Endothelial cell of umbilical vein (primary cell): ENCODE measurements at regions not wholly inside any gene's neighbourhood (a gene's known extent, or its start where the extent isn't known, plus 50 kb on each side); places are given as distances from the start of the nearest gene placed in this dataset.

Experiments used
- BruUV-seq: library from RNA; stranded (reverse); fragments of 400-500 nt; replicated peaks from 2 replicates; lab custom pipeline; 2021; lab: Mats Ljungman, UMichigan
- CTCF ChIA-PET: fragments of 300-600, 350-600 bp; sonication (Branson Sonifier 250); formaldehyde crosslinking; loops from one replicate; lab custom pipeline; 2021; ENCODE audit warnings: antibody characterized with exemption, inconsistent platforms; lab: Charles Lee
- POLR2A ChIA-PET: fragments of 300-600, 350-600 bp; sonication (Branson Sonifier 250); formaldehyde crosslinking; loops from one replicate; lab custom pipeline; 2021; ENCODE audit warnings: antibody characterized with exemption, inconsistent platforms; lab: Charles Lee
- DNase-seq: peaks from one replicate; pipeline ENCODE4 v3.0.0-alpha.2; 2011; ENCODE audit warnings: low read depth, low spot score
- FAIRE-seq: peaks from 2 replicates; lab custom pipeline; 2011; peaks lifted over from hg19 to GRCh38; lab: Jason Lieb, UNC
- H2AFZ ChIP-seq: 2 replicates; pipeline ENCODE4 v1.6.0; 2012; ENCODE audit warnings: low read depth, low read length, control low read depth, inconsistent platforms
- H3K27ac ChIP-seq: 2 replicates; pipeline ENCODE4 v1.5.1; 2011; ENCODE audit warnings: low read depth, mild to moderate bottlenecking, control low read depth, low read length, moderate library complexity; ENCODE audit not compliant: insufficient read depth
- H3K27me3 ChIP-seq, 2 experiments: 2 replicates each; pipeline versions ENCODE4 v1.6.0 to v1.6.1; 2011; ENCODE audit warnings: low read length in 2 of 2, mixed read lengths in 1 of 2; ENCODE audit not compliant: control insufficient read depth in 2 of 2, insufficient read depth in 2 of 2
- H3K36me3 ChIP-seq, 2 experiments: 2 replicates in 1 of 2; 3 replicates in 1 of 2; pipeline ENCODE4 v1.5.1; 2011; ENCODE audit warnings: low read length in 2 of 2, mild to moderate bottlenecking in 1 of 2, moderate library complexity in 1 of 2; ENCODE audit not compliant: control insufficient read depth in 2 of 2, insufficient read depth in 2 of 2; ENCODE audit errors: extremely low read depth in 1 of 2
- H3K4me1 ChIP-seq: 3 replicates; pipeline ENCODE4 v1.5.1; 2011; ENCODE audit warnings: mild to moderate bottlenecking, low read length; ENCODE audit not compliant: control insufficient read depth, insufficient read depth; ENCODE audit errors: extremely low read depth
- H3K4me2 ChIP-seq: 2 replicates; pipeline ENCODE4 v1.6.1; 2011; ENCODE audit warnings: low read length, control low read depth, mixed read lengths; ENCODE audit not compliant: insufficient read depth
- H3K4me3 ChIP-seq, 3 experiments: fragments of 200-600 bp in 1 of 3; sonication (generic), shearing (Covaris generic) in 1 of 3; replicated peaks in 1 of 3; 2 replicates each; pipeline ENCODE4 v1.5.1; 2011 to 2016; ENCODE audit warnings: control low read depth in 3 of 3, low read length in 3 of 3, mild to moderate bottlenecking in 2 of 3, inconsistent platforms in 1 of 3, low read depth in 1 of 3, moderate library complexity in 1 of 3; ENCODE audit not compliant: insufficient read depth in 1 of 3
- H3K79me2 ChIP-seq: 2 replicates; pipeline ENCODE4 v1.6.0; 2012; ENCODE audit warnings: low read length, inconsistent platforms; ENCODE audit not compliant: control insufficient read depth, insufficient read depth
- H3K9ac ChIP-seq: replicated peaks from 2 replicates; pipeline ENCODE3; 2011; ENCODE audit warnings: low read length, control low read depth; ENCODE audit not compliant: insufficient read depth; ENCODE audit errors: extremely low read depth
- H3K9me1 ChIP-seq: replicated peaks from 3 replicates; pipeline ENCODE4 v1.6.0; 2011; ENCODE audit warnings: mild to moderate bottlenecking, low read length; ENCODE audit not compliant: control insufficient read depth, insufficient read depth; ENCODE audit errors: extremely low read depth
- H3K9me3 ChIP-seq: replicated peaks from 2 replicates; pipeline ENCODE4 v1.5.1; 2012; ENCODE audit warnings: low read length, inconsistent platforms; ENCODE audit not compliant: control insufficient read depth, insufficient read depth
- H4K20me1 ChIP-seq: replicated peaks from 2 replicates; pipeline ENCODE3; 2011; ENCODE audit warnings: mild to moderate bottlenecking, low read length; ENCODE audit not compliant: control insufficient read depth, insufficient read depth; ENCODE audit errors: extremely low read depth
- CTCF ChIP-seq, 2 donors: IDR thresholded peaks; 1 replicate in 1 of 2; 2 replicates in 1 of 2; pipeline ENCODE4 v1.5.1; 2011; ENCODE audit warnings: low read length in 2 of 2, mild to moderate bottlenecking in 2 of 2, moderate library complexity in 2 of 2, control low read depth in 1 of 2, inconsistent platforms in 1 of 2, low read depth in 1 of 2; ENCODE audit not compliant: insufficient read depth in 1 of 2; ENCODE audit errors: extremely low read depth in 1 of 2
- EZH2 ChIP-seq: IDR thresholded peaks from 2 replicates; pipeline ENCODE4 v1.6.1; 2012; ENCODE audit warnings: borderline replicate concordance, low read depth, mild to moderate bottlenecking, moderate library complexity, low read length, inconsistent platforms; ENCODE audit not compliant: severe bottlenecking
- FOS ChIP-seq: IDR thresholded peaks from 2 replicates; pipeline ENCODE4 v1.6.1; 2011; ENCODE audit warnings: mild to moderate bottlenecking, low read length, moderate library complexity, borderline replicate concordance; ENCODE audit not compliant: insufficient read depth
- GATA2 ChIP-seq: IDR thresholded peaks from 2 replicates; pipeline ENCODE4 v1.7.0; 2011; ENCODE audit warnings: low read depth, mild to moderate bottlenecking, moderate library complexity, mixed read lengths, low read length; ENCODE audit not compliant: insufficient read length, insufficient read depth
- JUN ChIP-seq: IDR thresholded peaks from 2 replicates; pipeline ENCODE4 v1.6.1; 2011; ENCODE audit warnings: borderline replicate concordance, low read depth; ENCODE audit not compliant: insufficient read length, insufficient read depth
- MAX ChIP-seq: IDR thresholded peaks from 2 replicates; pipeline ENCODE4 v1.6.1; 2011; ENCODE audit not compliant: insufficient read depth, insufficient read length
- MYC ChIP-seq: IDR thresholded peaks from one replicate; pipeline ENCODE4 v1.6.1; 2011; ENCODE audit warnings: mild to moderate bottlenecking, low read depth, low read length
- POLR2A ChIP-seq: IDR thresholded peaks from 2 replicates; pipeline ENCODE4 v1.6.1; 2012; ENCODE audit warnings: low read depth, mild to moderate bottlenecking, control low read depth, low read length
- POLR2AphosphoS5 ChIP-seq: IDR thresholded peaks from 2 replicates; pipeline ENCODE4 v1.6.1; 2012; ENCODE audit warnings: low read depth, mild to moderate bottlenecking, control low read depth, low read length, moderate library complexity; ENCODE audit not compliant: insufficient read depth
- dilution Hi-C: fragments of 300-500 bp; cut with MboI; formaldehyde crosslinking; loops from one replicate; pipeline ENCODE4 v1.15.0; 2019; ENCODE audit warnings: low sequenced_read_pairs; ENCODE audit not compliant: extremely low pct_ligation_motif_present
- intact Hi-C: fragments of 100-400 bp; cut with micrococcal nuclease; formaldehyde crosslinking; loops from one replicate; pipeline ENCODE4 v1.10.0; 2022

GRCh38 chr2:126413079-126413478, 242.9 kb upstream of the GYPC start:
- no peaks in the 10 kb centered on the region for H3K79me2 ChIP-seq
- H3K27me3 ChIP-seq = no peaks in the 10 kb centered on the region
- no peaks in the 10 kb centered on the region for H3K4me1 ChIP-seq
- H2AFZ ChIP-seq = no peak overlapping the region
- no TSS peak for BruUV-seq
- no peaks in the 10 kb centered on the region for H3K36me3 ChIP-seq
- H3K4me2 ChIP-seq = no peak overlapping the region
- intact Hi-C loops (no loop called here), dilution Hi-C loops (no loop called here)
- H4K20me1 ChIP-seq = no peaks in the 10 kb centered on the region
- no peak for DNase-seq
- H3K9me1 ChIP-seq = no peaks in the 10 kb centered on the region
- H3K9me3 ChIP-seq = no peaks in the 10 kb centered on the region
- ChIA-PET CTCF (no interaction called here), POLR2A (no interaction called here)
- H3K27ac ChIP-seq = no peak overlapping the region
- no peak overlapping the region for H3K4me3 ChIP-seq
- H3K9ac ChIP-seq = no peak overlapping the region
- TF ChIP-seq CTCF (IDR thresholded peaks at IDR 0.05; ENCODE audit: extremely low read depth in 1 of 2, insufficient read depth in 1 of 2, low read depth in 1 of 2, low read length in 2 of 2) = no peak
- no peak for TF ChIP-seq GATA2
- no peak for TF ChIP-seq MAX
- no peak for TF ChIP-seq POLR2A
- FAIRE-seq = no peak

- Histone ChIP-seq H4K20me1 (no peaks in the 10 kb centered on the region), H3K36me3 (no peaks in the 10 kb centered on the region), H3K27me3 (no peaks in the 10 kb centered on the region), H3K9ac (no peak overlapping the region), H3K4me1 (no peaks in the 10 kb centered on the region), H2AFZ (no peak overlapping the region), H3K9me1 (no peaks in the 10 kb centered on the region), H3K9me3 (peaks cover 2% of the 10 kb centered on the region), H3K27ac (no peak overlapping the region), H3K79me2 (no peaks in the 10 kb centered on the region), H3K4me2 (no peak overlapping the region), H3K4me3 (no peak overlapping the region)
- POLR2A ChIA-PET = no interaction called here
- FAIRE-seq (no peak), DNase-seq (no peak)
- intact Hi-C loops = no loop called here
- CTCF ChIA-PET = no interaction called here
- BruUV-seq = no TSS peak
- no peak for TF ChIP-seq FOS
- no peak for TF ChIP-seq EZH2
- TF ChIP-seq MYC = no peak
- TF ChIP-seq CTCF (IDR thresholded peaks at IDR 0.05; ENCODE audit: extremely low read depth in 1 of 2, insufficient read depth in 1 of 2, low read depth in 1 of 2, low read length in 2 of 2) = no peak
- no peak for TF ChIP-seq GATA2
- no peak for TF ChIP-seq POLR2A
- no peak for TF ChIP-seq POLR2AphosphoS5
- no peak for TF ChIP-seq MAX
- TF ChIP-seq JUN = no peak
- dilution Hi-C loops = no loop called here
These were observed 236.6 kb upstream of the GYPC start for GRCh38 chr2:126419403-126419802.
